GM12878 (cell line): ENCODE measurements at regions not wholly inside any gene's neighbourhood (a gene's known extent, or its start where the extent isn't known, plus 50 kb on each side); places are given as distances from the start of the nearest gene placed in this dataset.

Experiments
- BCL3 ChIP-seq: IDR thresholded peaks from 2 replicates; pipeline ENCODE4 v1.6.1; 2011; ENCODE audit warnings: borderline replicate concordance, low read depth, mild to moderate bottlenecking, moderate library complexity, low read length; ENCODE audit not compliant: insufficient read depth, poor library complexity, severe bottlenecking
- BRCA1 ChIP-seq: IDR thresholded peaks from 2 replicates; pipeline ENCODE4 v1.6.1; 2011; ENCODE audit warnings: low read depth, low read length, improper control_type of control experiment
- CHD2 ChIP-seq: IDR thresholded peaks from 2 replicates; pipeline ENCODE4 v1.6.1; 2011; ENCODE audit warnings: low read depth, low read length, improper control_type of control experiment, borderline replicate concordance
- CHD4 ChIP-seq: fragments of 200-600 bp; sonication (generic); IDR thresholded peaks from 2 replicates; pipeline ENCODE4 v1.6.1; 2016; ENCODE audit warnings: mild to moderate bottlenecking
- EGR1 ChIP-seq, 2 experiments: IDR thresholded peaks; 1 replicate in 1 of 2; 2 replicates in 1 of 2; pipeline ENCODE4 v1.6.1; 2011 to 2012; ENCODE audit warnings: low read depth in 2 of 2, low read length in 2 of 2, borderline replicate concordance in 1 of 2, mild to moderate bottlenecking in 1 of 2, moderate library complexity in 1 of 2
- KLF5 ChIP-seq: fragments of 450-650 bp; IDR thresholded peaks from 2 replicates; pipeline ENCODE4 v1.6.1; 2014; ENCODE audit warnings: mild to moderate bottlenecking; ENCODE audit not compliant: partially characterized antibody
- MEF2B ChIP-seq: fragments of 450-650 bp; IDR thresholded peaks from 2 replicates; pipeline ENCODE4 v1.6.1; 2018; ENCODE audit warnings: mild to moderate bottlenecking, moderate library complexity; ENCODE audit not compliant: partially characterized antibody, poor library complexity, severe bottlenecking
- POU2F2 ChIP-seq: IDR thresholded peaks from 3 replicates; pipeline ENCODE4 v1.6.1; 2011; ENCODE audit warnings: low read depth, mild to moderate bottlenecking, low read length, borderline replicate concordance
- SKIL ChIP-seq: fragments of 450-650 bp; IDR thresholded peaks from 2 replicates; pipeline ENCODE4 v1.6.1; 2017; ENCODE audit warnings: mild to moderate bottlenecking, low read depth, inconsistent platforms; ENCODE audit not compliant: poor library complexity, severe bottlenecking
- TARDBP ChIP-seq: IDR thresholded peaks from 2 replicates; pipeline ENCODE4 v1.6.1; 2016; ENCODE audit warnings: borderline replicate concordance
- TCF12 ChIP-seq: IDR thresholded peaks from 2 replicates; pipeline ENCODE4 v1.6.1; 2011; ENCODE audit warnings: low read depth, mild to moderate bottlenecking, low read length
- TCF3 ChIP-seq: IDR thresholded peaks from 2 replicates; pipeline ENCODE4 v1.6.1; 2012; ENCODE audit warnings: low read depth, mild to moderate bottlenecking, low read length, borderline replicate concordance; ENCODE audit not compliant: insufficient read depth
- TF ChIP-seq, protein P1 (sequence below): fragments of 450-650 bp; IDR thresholded peaks from 2 replicates; pipeline ENCODE4 v1.6.1; 2016; ENCODE audit warnings: mild to moderate bottlenecking, moderate library complexity, borderline replicate concordance
- TF ChIP-seq, protein P2 (sequence below): fragments of 450-650 bp; IDR thresholded peaks from 2 replicates; pipeline ENCODE4 v1.6.1; 2017; ENCODE audit warnings: mild to moderate bottlenecking, moderate library complexity
- TF ChIP-seq, protein P3 (sequence below): fragments of 450-650 bp; IDR thresholded peaks from 2 replicates; pipeline ENCODE4 v1.6.1; 2016; ENCODE audit warnings: mild to moderate bottlenecking

DNA sequence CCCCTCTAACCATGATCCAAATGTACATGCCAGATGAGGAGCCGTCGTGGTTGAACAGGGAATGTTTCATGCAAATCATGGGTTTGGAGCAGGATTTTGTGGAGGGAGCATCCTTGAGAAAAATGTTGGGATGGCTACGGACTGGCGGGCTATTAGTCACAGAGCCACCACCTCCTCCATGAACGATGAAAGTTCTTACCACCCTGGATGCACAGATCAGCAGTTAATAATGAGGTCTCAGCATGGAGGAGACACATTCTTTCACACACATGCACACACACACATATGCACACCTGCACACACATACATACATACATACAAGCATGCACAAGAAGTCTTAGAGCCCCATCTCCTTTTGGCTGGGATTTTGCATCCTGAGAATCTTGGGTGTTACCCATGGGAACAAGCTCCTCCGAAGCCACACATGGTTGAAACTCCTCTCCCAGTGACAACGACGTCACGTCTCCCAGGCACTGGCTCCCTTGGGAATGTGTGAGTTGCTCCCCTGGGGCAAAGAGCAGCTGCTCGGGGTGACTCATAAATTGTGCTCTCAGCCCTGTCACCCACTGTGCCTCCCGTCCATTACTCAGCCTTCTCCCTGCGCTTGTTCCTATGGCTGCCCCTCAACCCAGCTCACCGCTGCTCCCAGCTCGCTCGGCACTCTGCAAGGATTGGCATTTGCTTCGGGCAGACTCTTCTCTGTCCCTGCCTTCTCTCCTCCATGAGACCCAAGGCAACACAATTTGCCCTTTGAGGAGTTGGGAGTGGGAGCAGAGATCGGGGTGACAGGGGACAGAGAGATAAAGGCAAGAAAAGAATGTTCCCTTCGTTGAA, 344.6 kb downstream of the SOX9 start (continued):
- TF ChIP-seq, protein P1, sequence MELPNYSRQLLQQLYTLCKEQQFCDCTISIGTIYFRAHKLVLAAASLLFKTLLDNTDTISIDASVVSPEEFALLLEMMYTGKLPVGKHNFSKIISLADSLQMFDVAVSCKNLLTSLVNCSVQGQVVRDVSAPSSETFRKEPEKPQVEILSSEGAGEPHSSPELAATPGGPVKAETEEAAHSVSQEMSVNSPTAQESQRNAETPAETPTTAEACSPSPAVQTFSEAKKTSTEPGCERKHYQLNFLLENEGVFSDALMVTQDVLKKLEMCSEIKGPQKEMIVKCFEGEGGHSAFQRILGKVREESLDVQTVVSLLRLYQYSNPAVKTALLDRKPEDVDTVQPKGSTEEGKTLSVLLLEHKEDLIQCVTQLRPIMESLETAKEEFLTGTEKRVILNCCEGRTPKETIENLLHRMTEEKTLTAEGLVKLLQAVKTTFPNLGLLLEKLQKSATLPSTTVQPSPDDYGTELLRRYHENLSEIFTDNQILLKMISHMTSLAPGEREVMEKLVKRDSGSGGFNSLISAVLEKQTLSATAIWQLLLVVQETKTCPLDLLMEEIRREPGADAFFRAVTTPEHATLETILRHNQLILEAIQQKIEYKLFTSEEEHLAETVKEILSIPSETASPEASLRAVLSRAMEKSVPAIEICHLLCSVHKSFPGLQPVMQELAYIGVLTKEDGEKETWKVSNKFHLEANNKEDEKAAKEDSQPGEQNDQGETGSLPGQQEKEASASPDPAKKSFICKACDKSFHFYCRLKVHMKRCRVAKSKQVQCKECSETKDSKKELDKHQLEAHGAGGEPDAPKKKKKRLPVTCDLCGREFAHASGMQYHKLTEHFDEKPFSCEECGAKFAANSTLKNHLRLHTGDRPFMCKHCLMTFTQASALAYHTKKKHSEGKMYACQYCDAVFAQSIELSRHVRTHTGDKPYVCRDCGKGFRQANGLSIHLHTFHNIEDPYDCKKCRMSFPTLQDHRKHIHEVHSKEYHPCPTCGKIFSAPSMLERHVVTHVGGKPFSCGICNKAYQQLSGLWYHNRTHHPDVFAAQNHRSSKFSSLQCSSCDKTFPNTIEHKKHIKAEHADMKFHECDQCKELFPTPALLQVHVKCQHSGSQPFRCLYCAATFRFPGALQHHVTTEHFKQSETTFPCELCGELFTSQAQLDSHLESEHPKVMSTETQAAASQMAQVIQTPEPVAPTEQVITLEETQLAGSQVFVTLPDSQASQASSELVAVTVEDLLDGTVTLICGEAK, result no peak; the same call in 1 of the 2 replicates
- peak; percentile 69 for TF ChIP-seq CHD2
- no peak for TF ChIP-seq EGR1 (IDR thresholded peaks at IDR 0.05; ENCODE audit: borderline replicate concordance in 1 of 2, low read depth in 2 of 2, low read length in 2 of 2)
- peak; percentile 100 for TF ChIP-seq MEF2B
- peak; percentile 37 for TF ChIP-seq SKIL
- peak; percentile 35; the same call in 1 of the 3 replicates for TF ChIP-seq POU2F2
- peak; percentile 83 for TF ChIP-seq TCF3
- TF ChIP-seq TCF12, result peak; percentile 99
- peak; percentile 100 for TF ChIP-seq BCL3
- TF ChIP-seq BRCA1, result no peak
- no peak for TF ChIP-seq CHD4
- TF ChIP-seq, protein P2, sequence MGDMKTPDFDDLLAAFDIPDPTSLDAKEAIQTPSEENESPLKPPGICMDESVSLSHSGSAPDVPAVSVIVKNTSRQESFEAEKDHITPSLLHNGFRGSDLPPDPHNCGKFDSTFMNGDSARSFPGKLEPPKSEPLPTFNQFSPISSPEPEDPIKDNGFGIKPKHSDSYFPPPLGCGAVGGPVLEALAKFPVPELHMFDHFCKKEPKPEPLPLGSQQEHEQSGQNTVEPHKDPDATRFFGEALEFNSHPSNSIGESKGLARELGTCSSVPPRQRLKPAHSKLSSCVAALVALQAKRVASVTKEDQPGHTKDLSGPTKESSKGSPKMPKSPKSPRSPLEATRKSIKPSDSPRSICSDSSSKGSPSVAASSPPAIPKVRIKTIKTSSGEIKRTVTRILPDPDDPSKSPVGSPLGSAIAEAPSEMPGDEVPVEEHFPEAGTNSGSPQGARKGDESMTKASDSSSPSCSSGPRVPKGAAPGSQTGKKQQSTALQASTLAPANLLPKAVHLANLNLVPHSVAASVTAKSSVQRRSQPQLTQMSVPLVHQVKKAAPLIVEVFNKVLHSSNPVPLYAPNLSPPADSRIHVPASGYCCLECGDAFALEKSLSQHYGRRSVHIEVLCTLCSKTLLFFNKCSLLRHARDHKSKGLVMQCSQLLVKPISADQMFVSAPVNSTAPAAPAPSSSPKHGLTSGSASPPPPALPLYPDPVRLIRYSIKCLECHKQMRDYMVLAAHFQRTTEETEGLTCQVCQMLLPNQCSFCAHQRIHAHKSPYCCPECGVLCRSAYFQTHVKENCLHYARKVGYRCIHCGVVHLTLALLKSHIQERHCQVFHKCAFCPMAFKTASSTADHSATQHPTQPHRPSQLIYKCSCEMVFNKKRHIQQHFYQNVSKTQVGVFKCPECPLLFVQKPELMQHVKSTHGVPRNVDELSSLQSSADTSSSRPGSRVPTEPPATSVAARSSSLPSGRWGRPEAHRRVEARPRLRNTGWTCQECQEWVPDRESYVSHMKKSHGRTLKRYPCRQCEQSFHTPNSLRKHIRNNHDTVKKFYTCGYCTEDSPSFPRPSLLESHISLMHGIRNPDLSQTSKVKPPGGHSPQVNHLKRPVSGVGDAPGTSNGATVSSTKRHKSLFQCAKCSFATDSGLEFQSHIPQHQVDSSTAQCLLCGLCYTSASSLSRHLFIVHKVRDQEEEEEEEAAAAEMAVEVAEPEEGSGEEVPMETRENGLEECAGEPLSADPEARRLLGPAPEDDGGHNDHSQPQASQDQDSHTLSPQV, result peak; percentile 14; the same call in 1 of the 2 replicates
- TF ChIP-seq KLF5, result no peak
- TF ChIP-seq TARDBP, result no peak
- TF ChIP-seq, protein P3, sequence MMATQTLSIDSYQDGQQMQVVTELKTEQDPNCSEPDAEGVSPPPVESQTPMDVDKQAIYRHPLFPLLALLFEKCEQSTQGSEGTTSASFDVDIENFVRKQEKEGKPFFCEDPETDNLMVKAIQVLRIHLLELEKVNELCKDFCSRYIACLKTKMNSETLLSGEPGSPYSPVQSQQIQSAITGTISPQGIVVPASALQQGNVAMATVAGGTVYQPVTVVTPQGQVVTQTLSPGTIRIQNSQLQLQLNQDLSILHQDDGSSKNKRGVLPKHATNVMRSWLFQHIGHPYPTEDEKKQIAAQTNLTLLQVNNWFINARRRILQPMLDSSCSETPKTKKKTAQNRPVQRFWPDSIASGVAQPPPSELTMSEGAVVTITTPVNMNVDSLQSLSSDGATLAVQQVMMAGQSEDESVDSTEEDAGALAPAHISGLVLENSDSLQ, result peak; percentile 72
